HEK293 (cell line): ENCODE measurements at regions not wholly inside any gene's neighbourhood (a gene's known extent, or its start where the extent isn't known, plus 50 kb on each side); places are given as distances from the start of the nearest gene placed in this dataset.

Source experiments
- CTCF ChIA-PET: fragments of 350-600 bp; formaldehyde crosslinking; extraction: SDS; loops from one replicate; lab custom pipeline; 2021; ENCODE audit warnings: antibody characterized with exemption; lab: Yijun Ruan, JAX
- POLR2A ChIA-PET: fragments of 300-600 bp; formaldehyde crosslinking; extraction: SDS; loops from one replicate; lab custom pipeline; 2020; ENCODE audit warnings: antibody characterized with exemption, inconsistent platforms; lab: Yijun Ruan, JAX
- H3K27ac ChIP-seq: fragments of 200-500 bp; sonication (Bioruptor generic); 2 replicates; pipeline ENCODE4 v1.5.1; 2014; ENCODE audit warnings: low read depth, low read length, control low read depth, inconsistent platforms; ENCODE audit errors: extremely low read depth
- H3K36me3 ChIP-seq, 2 experiments: fragments of 200-500 bp in 1 of 2; sonication (Bioruptor generic) in 1 of 2; 1 replicate in 1 of 2; 2 replicates in 1 of 2; pipeline ENCODE4 v1.5.1; 2014 to 2017; ENCODE audit warnings: inconsistent platforms in 2 of 2, low read length in 2 of 2; ENCODE audit not compliant: control insufficient read depth in 2 of 2, insufficient read depth in 1 of 2
- H3K4me1 ChIP-seq: fragments of 200-500 bp; sonication (Bioruptor generic); 2 replicates; pipeline ENCODE4 v1.5.1; 2014; ENCODE audit warnings: mild to moderate bottlenecking, low read length, inconsistent platforms; ENCODE audit not compliant: control insufficient read depth, insufficient read depth
- H3K4me3 ChIP-seq: 2 replicates; pipeline ENCODE4 v1.5.1; 2011; ENCODE audit warnings: low read depth, mild to moderate bottlenecking, control low read depth, low read length, moderate library complexity
- H3K9me3 ChIP-seq: fragments of 200-500 bp; sonication (Bioruptor generic); 2 replicates; pipeline ENCODE4 v1.5.1; 2014; ENCODE audit warnings: low read depth, low read length, inconsistent platforms; ENCODE audit not compliant: control insufficient read depth, insufficient read depth
- PRDM1 ChIP-seq: fragments of 450-650 bp; formaldehyde crosslinking; IDR thresholded peaks from 2 replicates; pipeline ENCODE4; 2016; ENCODE audit warnings: missing biosample characterization, missing genetic modification characterization
- SCRT1 ChIP-seq: fragments of 450-650 bp; formaldehyde crosslinking; IDR thresholded peaks from 2 replicates; pipeline ENCODE4 v1.5.1; 2016; ENCODE audit warnings: missing biosample characterization, missing genetic modification characterization, borderline replicate concordance
- ZBTB11 ChIP-seq: fragments of 450-650 bp; formaldehyde crosslinking; conservative IDR thresholded peaks from 2 replicates; pipeline ENCODE4 v1.5.1; 2016; ENCODE audit warnings: low read depth, missing biosample characterization, missing genetic modification characterization
- ZBTB6 ChIP-seq: fragments of 450-650 bp; formaldehyde crosslinking; IDR thresholded peaks from 2 replicates; pipeline ENCODE4 v1.5.1; 2017; ENCODE audit warnings: missing biosample characterization, missing genetic modification characterization
- ZNF174 ChIP-seq: fragments of 450-650 bp; formaldehyde crosslinking; IDR thresholded peaks from 2 replicates; pipeline ENCODE4 v1.5.0; 2017; ENCODE audit warnings: missing biosample characterization, mild to moderate bottlenecking, missing genetic modification characterization
- ZNF175 ChIP-seq: fragments of 450-650 bp; formaldehyde crosslinking; IDR thresholded peaks from 2 replicates; pipeline ENCODE4 v1.5.1; 2016; ENCODE audit warnings: missing biosample characterization, missing genetic modification characterization
- ZNF211 ChIP-seq: fragments of 450-650 bp; formaldehyde crosslinking; IDR thresholded peaks from 2 replicates; pipeline ENCODE4 v1.5.1; 2016; ENCODE audit warnings: low read depth, missing biosample characterization, missing genetic modification characterization
- ZNF248 ChIP-seq: fragments of 450-650 bp; formaldehyde crosslinking; IDR thresholded peaks from 2 replicates; pipeline ENCODE4 v1.5.1; 2017; ENCODE audit warnings: missing biosample characterization, missing genetic modification characterization
- ZNF324 ChIP-seq: fragments of 450-650 bp; formaldehyde crosslinking; IDR thresholded peaks from 2 replicates; pipeline ENCODE4 v1.5.1; 2016; ENCODE audit warnings: missing biosample characterization, missing genetic modification characterization
- ZNF354C ChIP-seq: fragments of 450-650 bp; formaldehyde crosslinking; IDR thresholded peaks from 2 replicates; pipeline ENCODE4 v1.5.1; 2016; ENCODE audit warnings: missing biosample characterization, missing genetic modification characterization, low read depth, borderline replicate concordance
- ZNF558 ChIP-seq: fragments of 450-650 bp; formaldehyde crosslinking; IDR thresholded peaks from 2 replicates; pipeline ENCODE4 v1.5.1; 2016; ENCODE audit warnings: missing biosample characterization, missing genetic modification characterization
- ZNF585B ChIP-seq: fragments of 450-650 bp; formaldehyde crosslinking; IDR thresholded peaks from 2 replicates; pipeline ENCODE4 v1.5.1; 2016; ENCODE audit warnings: missing biosample characterization, missing genetic modification characterization
- ZNF610 ChIP-seq: fragments of 450-650 bp; formaldehyde crosslinking; IDR thresholded peaks from 2 replicates; pipeline ENCODE4 v1.5.1; 2016; ENCODE audit warnings: missing biosample characterization, missing genetic modification characterization, borderline replicate concordance
- ZNF621 ChIP-seq: fragments of 450-650 bp; formaldehyde crosslinking; IDR thresholded peaks from 2 replicates; pipeline ENCODE4 v1.5.1; 2017; ENCODE audit warnings: missing biosample characterization, missing genetic modification characterization
- ZNF785 ChIP-seq: fragments of 450-650 bp; formaldehyde crosslinking; IDR thresholded peaks from 2 replicates; pipeline ENCODE4 v1.5.1; 2016; ENCODE audit warnings: missing biosample characterization, missing genetic modification characterization
- TF ChIP-seq, protein P1 (sequence below): fragments of 450-650 bp; formaldehyde crosslinking; IDR thresholded peaks from 2 replicates; pipeline ENCODE4 v1.5.1; 2016; ENCODE audit warnings: missing biosample characterization, missing genetic modification characterization
- TF ChIP-seq, protein P2 (sequence below): fragments of 450-650 bp; formaldehyde crosslinking; IDR thresholded peaks from 2 replicates; pipeline ENCODE4 v1.5.1; 2016; ENCODE audit warnings: missing biosample characterization, missing genetic modification characterization
- TF ChIP-seq, protein P3 (sequence below): fragments of 450-650 bp; formaldehyde crosslinking; IDR thresholded peaks from 2 replicates; pipeline ENCODE4 v1.5.1; 2016; ENCODE audit warnings: missing biosample characterization, missing genetic modification characterization, borderline replicate concordance

GRCh38 chr15:91426412-91426811 lies 326.4 kb downstream of the SV2B start (continued):
- TF ChIP-seq ZBTB6 (tag by site-specific recombination) (no peak), SCRT1 (no peak)

DNA sequence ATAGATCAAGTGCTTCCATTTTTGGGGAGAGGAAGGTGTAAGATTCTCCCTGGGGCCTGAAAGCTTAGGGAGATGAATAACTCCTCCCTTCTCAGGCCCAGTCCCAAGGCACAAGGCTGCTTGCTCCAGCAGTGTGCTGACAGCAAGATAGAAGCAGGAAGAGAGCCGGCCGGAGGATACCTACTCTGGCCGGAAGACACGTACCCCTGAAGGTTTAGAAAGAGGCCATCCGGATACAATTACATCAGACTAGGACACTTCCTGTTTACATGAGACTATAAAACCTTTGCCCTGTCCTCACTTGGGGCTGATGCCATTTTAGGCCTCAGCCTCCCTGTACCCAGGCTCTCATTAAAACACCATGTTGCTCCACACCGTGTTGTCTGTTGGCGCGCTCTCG lies 329.9 kb downstream of the SV2B start:
- TF ChIP-seq ZNF324 (no peak), ZNF785 (tag by site-specific recombination) (no peak), PRDM1 (no peak), ZNF248 (no peak)
- TF ChIP-seq, all 188 proteins: peak for 0
- POLR2A ChIA-PET: no interaction called here
- Histone ChIP-seq H3K4me1 (no peaks in the 10 kb centered on the region), H3K36me3 (no peaks in the 10 kb centered on the region), H3K9me3 (no peaks in the 10 kb centered on the region), H3K4me3 (no peak overlapping the region), H3K27ac (no peak overlapping the region)
- CTCF ChIA-PET: no interaction called here

- H3K4me1 ChIP-seq: no peaks in the 10 kb centered on the region
- H3K36me3 ChIP-seq: no peaks in the 10 kb centered on the region
- ChIA-PET CTCF (interaction anchor here (0.6 kb wide), 1 partner anchor 418 kb away, joined by 5 read pairs; no protein-coding TSS in a partner anchor), POLR2A (no interaction called here)
- no peak for TF ChIP-seq ZNF354C (tag by site-specific recombination)
- TF ChIP-seq, protein P1, sequence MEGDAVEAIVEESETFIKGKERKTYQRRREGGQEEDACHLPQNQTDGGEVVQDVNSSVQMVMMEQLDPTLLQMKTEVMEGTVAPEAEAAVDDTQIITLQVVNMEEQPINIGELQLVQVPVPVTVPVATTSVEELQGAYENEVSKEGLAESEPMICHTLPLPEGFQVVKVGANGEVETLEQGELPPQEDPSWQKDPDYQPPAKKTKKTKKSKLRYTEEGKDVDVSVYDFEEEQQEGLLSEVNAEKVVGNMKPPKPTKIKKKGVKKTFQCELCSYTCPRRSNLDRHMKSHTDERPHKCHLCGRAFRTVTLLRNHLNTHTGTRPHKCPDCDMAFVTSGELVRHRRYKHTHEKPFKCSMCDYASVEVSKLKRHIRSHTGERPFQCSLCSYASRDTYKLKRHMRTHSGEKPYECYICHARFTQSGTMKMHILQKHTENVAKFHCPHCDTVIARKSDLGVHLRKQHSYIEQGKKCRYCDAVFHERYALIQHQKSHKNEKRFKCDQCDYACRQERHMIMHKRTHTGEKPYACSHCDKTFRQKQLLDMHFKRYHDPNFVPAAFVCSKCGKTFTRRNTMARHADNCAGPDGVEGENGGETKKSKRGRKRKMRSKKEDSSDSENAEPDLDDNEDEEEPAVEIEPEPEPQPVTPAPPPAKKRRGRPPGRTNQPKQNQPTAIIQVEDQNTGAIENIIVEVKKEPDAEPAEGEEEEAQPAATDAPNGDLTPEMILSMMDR (tag by site-specific recombination): no peak
- no peak for TF ChIP-seq ZNF585B (tag by site-specific recombination)
- TF ChIP-seq ZBTB11 (tag by site-specific recombination): no peak
- TF ChIP-seq, protein P2, sequence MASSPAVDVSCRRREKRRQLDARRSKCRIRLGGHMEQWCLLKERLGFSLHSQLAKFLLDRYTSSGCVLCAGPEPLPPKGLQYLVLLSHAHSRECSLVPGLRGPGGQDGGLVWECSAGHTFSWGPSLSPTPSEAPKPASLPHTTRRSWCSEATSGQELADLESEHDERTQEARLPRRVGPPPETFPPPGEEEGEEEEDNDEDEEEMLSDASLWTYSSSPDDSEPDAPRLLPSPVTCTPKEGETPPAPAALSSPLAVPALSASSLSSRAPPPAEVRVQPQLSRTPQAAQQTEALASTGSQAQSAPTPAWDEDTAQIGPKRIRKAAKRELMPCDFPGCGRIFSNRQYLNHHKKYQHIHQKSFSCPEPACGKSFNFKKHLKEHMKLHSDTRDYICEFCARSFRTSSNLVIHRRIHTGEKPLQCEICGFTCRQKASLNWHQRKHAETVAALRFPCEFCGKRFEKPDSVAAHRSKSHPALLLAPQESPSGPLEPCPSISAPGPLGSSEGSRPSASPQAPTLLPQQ: no peak
- no peak for TF ChIP-seq ZNF211 (tag by site-specific recombination)
- TF ChIP-seq, protein P3, sequence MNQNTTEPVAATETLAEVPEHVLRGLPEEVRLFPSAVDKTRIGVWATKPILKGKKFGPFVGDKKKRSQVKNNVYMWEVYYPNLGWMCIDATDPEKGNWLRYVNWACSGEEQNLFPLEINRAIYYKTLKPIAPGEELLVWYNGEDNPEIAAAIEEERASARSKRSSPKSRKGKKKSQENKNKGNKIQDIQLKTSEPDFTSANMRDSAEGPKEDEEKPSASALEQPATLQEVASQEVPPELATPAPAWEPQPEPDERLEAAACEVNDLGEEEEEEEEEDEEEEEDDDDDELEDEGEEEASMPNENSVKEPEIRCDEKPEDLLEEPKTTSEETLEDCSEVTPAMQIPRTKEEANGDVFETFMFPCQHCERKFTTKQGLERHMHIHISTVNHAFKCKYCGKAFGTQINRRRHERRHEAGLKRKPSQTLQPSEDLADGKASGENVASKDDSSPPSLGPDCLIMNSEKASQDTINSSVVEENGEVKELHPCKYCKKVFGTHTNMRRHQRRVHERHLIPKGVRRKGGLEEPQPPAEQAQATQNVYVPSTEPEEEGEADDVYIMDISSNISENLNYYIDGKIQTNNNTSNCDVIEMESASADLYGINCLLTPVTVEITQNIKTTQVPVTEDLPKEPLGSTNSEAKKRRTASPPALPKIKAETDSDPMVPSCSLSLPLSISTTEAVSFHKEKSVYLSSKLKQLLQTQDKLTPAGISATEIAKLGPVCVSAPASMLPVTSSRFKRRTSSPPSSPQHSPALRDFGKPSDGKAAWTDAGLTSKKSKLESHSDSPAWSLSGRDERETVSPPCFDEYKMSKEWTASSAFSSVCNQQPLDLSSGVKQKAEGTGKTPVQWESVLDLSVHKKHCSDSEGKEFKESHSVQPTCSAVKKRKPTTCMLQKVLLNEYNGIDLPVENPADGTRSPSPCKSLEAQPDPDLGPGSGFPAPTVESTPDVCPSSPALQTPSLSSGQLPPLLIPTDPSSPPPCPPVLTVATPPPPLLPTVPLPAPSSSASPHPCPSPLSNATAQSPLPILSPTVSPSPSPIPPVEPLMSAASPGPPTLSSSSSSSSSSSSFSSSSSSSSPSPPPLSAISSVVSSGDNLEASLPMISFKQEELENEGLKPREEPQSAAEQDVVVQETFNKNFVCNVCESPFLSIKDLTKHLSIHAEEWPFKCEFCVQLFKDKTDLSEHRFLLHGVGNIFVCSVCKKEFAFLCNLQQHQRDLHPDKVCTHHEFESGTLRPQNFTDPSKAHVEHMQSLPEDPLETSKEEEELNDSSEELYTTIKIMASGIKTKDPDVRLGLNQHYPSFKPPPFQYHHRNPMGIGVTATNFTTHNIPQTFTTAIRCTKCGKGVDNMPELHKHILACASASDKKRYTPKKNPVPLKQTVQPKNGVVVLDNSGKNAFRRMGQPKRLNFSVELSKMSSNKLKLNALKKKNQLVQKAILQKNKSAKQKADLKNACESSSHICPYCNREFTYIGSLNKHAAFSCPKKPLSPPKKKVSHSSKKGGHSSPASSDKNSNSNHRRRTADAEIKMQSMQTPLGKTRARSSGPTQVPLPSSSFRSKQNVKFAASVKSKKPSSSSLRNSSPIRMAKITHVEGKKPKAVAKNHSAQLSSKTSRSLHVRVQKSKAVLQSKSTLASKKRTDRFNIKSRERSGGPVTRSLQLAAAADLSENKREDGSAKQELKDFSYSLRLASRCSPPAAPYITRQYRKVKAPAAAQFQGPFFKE: no peak
- no peak for TF ChIP-seq ZNF174 (tag by site-specific recombination)
- TF ChIP-seq ZNF558 (tag by site-specific recombination): no peak
- no peak for TF ChIP-seq ZNF610 (tag by site-specific recombination)
- TF ChIP-seq ZNF175: no peak
- TF ChIP-seq ZNF621 (tag by site-specific recombination): no peak
- no peak overlapping the region for H3K4me3 ChIP-seq
- H3K9me3 ChIP-seq: no peaks in the 10 kb centered on the region
- no peak overlapping the region for H3K27ac ChIP-seq
These were observed 331.1 kb downstream of the SV2B start for GRCh38 chr15:91431041-91431715.
